Subcutaneous abdominal adipose tissue (tissue), 5 donors: ENCODE measurements at regions not wholly inside any gene's neighbourhood (a gene's known extent, or its start where the extent isn't known, plus 50 kb on each side); places are given as distances from the start of the nearest gene placed in this dataset.
"Not testable (repeated sequence)": the region's sequence is repeated elsewhere in the genome, so short reads cannot be mapped to it uniquely, and the experiment has no call there.

ENCODE experiments used
- H3K27ac ChIP-seq: one replicate; pipeline ENCODE4 v1.7.0; 2013; ENCODE audit warnings: low read depth, mild to moderate bottlenecking, inconsistent platforms, low read length, moderate library complexity
- H3K27me3 ChIP-seq, 5 donors: one replicate each; pipeline ENCODE4 v1.7.0; 2013; ENCODE audit warnings: low read length in 5 of 5, inconsistent platforms in 1 of 5; ENCODE audit not compliant: control insufficient read depth in 5 of 5, insufficient read depth in 4 of 5
- H3K36me3 ChIP-seq, 5 donors: one replicate each; pipeline ENCODE4 v1.7.0; 2013; ENCODE audit warnings: low read length in 5 of 5; ENCODE audit not compliant: control insufficient read depth in 5 of 5, insufficient read depth in 5 of 5
- H3K4me1 ChIP-seq, 5 donors: one replicate each; pipeline ENCODE4 v1.7.0; 2013; ENCODE audit warnings: low read length in 5 of 5, mild to moderate bottlenecking in 3 of 5, moderate library complexity in 1 of 5; ENCODE audit not compliant: control insufficient read depth in 5 of 5, insufficient read depth in 5 of 5
- H3K4me3 ChIP-seq, 5 donors: one replicate each; pipeline ENCODE4 v1.7.0; 2013; ENCODE audit warnings: low read length in 5 of 5, low read depth in 1 of 5
- H3K9ac ChIP-seq, 5 donors: one replicate each; pipeline ENCODE4 v1.7.0; 2013; ENCODE audit warnings: low read length in 5 of 5, mild to moderate bottlenecking in 4 of 5, moderate library complexity in 3 of 5
- H3K9me3 ChIP-seq, 5 donors: one replicate each; pipeline ENCODE4 v1.7.0; 2013; ENCODE audit warnings: low read length in 5 of 5; ENCODE audit not compliant: control insufficient read depth in 5 of 5
- donor health status: healthy.
- donor health status: healthy.
- donor health status: healthy.
- donor health status: healthy.
- donor health status: healthy.

DNA sequence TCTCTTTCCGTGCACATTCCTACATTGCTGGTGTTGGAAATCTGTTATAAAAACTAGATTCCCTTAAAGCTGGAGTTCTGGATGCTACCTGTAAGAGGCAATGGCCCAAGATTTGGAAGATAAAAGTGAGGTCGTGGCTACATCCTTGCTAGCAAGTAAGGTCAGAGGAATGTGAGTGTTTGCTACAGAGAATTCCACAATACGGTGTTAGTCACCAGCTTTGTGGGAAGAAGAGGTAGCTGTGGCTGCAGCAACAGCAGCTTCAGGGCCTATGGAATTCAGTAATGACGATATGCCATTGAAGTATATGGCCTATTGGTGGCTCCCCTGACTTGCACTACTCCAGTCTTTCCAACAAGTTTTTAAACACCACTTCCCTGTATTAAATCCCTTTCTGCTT lies 227.7 kb upstream of the TMEM260 start:
- H3K9me3 ChIP-seq, result peaks cover 0 to 8% (median 2%) of the 10 kb centered on the region in 5 donors
- H3K27me3 ChIP-seq, result no peaks in the 10 kb centered on the region
- no peaks in the 10 kb centered on the region for H3K36me3 ChIP-seq
- H3K4me1 ChIP-seq, result no peaks in the 10 kb centered on the region
- H3K27ac ChIP-seq, result no peak overlapping the region
- no peak overlapping the region for H3K4me3 ChIP-seq
- H3K9ac ChIP-seq, result no peak overlapping the region

DNA sequence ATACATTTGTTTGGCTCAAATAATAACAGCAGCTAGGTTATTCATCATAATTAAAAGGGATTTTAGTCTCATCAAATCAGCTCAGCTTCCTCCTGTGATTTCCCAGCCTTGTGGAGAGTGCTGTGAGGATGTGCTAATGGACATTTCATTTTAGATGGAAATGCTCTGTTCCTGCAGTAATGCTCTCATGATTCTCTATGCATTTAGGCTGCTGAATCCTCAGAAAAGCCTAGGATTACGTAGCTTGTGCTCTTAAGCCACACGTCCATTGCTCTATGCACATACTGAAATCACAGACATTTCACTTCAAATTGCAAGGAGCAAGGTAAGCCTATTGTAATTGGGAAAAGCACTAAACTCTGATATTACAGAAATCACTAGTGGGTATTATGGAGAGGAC lies 226.6 kb upstream of the TMEM260 start:
- no peak overlapping the region for H3K27ac ChIP-seq
- no peaks in the 10 kb centered on the region for H3K36me3 ChIP-seq
- H3K4me1 ChIP-seq, result no peaks in the 10 kb centered on the region
- no peaks in the 10 kb centered on the region for H3K27me3 ChIP-seq
- no peak overlapping the region for H3K4me3 ChIP-seq
- no peak overlapping the region for H3K9ac ChIP-seq
- H3K9me3 ChIP-seq, result peaks cover 0 to 8% (median 2%) of the 10 kb centered on the region in 5 donors

- Histone ChIP-seq H3K27me3 (no peaks in the 10 kb centered on the region), H3K4me1 (no peaks in the 10 kb centered on the region), H3K36me3 (no peaks in the 10 kb centered on the region), H3K9me3 (no peaks in the 10 kb centered on the region), H3K27ac (no peak overlapping the region), H3K9ac (no peak overlapping the region), H3K4me3 (no peak overlapping the region)
Measured at GRCh38 chr14:56357428-56357827, 222.2 kb upstream of the TMEM260 start.

- Histone ChIP-seq H3K36me3 (no peaks in the 10 kb centered on the region), H3K9me3 (no peaks in the 10 kb centered on the region), H3K4me3 (no peak overlapping the region), H3K27me3 (no peaks in the 10 kb centered on the region), H3K4me1 (no peaks in the 10 kb centered on the region), H3K9ac (no peak overlapping the region), H3K27ac (no peak overlapping the region)
Measured at GRCh38 chr14:56358275-56358674, 221.3 kb upstream of the TMEM260 start.

DNA sequence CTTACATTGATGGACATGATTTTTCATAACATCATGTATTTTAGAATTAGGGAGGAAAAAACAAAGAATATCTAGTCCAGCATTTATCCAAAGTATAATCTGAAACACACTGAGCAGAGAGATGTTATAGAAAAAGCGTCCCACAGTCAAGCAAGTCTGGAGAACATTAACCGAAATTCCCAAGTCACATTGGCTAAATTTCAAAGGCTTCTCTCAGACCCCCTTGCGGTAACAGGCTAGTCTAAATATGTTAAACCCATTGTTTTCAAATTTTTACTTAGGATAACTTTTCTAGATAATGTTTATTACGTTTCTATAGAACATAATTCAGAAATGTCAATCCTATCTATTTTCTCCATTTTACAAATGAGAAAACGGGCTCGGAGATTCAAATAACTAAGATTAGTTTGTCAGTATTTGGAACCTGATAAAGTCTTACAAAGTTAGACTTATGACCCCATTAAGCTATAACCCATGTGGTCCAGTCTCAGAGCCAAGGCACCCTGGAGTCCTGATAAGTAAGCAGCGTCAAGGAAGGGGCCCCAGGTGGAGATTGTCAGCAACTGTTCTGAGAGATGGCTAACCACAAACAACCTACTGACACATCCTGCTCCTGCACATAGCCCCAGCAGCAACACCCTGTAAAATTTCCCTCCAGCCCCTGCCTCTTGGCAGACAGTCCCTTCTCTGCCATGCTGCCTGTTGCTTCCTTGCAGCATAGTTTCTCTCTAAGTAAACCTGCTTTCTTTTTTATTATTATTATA lies 220.6 kb upstream of the TMEM260 start:
- Histone ChIP-seq H3K27ac (no peak overlapping the region), H3K27me3 (no peaks in the 10 kb centered on the region), H3K9ac (no peak overlapping the region), H3K4me3 (no peak overlapping the region), H3K4me1 (no peaks in the 10 kb centered on the region), H3K36me3 (no peaks in the 10 kb centered on the region), H3K9me3 (no peaks in the 10 kb centered on the region)

DNA sequence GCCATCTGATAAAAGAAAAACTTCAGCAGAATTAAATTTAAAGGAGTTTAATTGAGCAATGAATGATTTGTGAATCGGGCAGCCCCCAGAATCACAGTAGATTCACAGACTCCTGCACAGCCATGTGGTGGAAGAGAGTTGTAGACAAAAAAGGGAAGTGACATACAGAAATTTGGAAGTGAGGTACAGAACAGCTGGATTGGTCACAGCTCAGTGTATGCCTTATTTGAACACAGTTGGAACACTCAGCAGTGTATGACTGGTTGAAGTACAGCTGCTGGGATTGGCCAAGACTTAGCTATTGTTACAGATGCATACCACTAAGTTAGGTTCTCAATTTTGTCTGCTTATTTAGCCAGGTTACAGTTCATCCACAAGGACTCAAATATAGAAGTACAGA lies 213.9 kb upstream of the TMEM260 start:
- not testable (repeated sequence) for H3K4me3 ChIP-seq, H3K9me3 ChIP-seq, H3K27ac ChIP-seq, H3K27me3 ChIP-seq, H3K9ac ChIP-seq, H3K4me1 ChIP-seq, H3K36me3 ChIP-seq

DNA sequence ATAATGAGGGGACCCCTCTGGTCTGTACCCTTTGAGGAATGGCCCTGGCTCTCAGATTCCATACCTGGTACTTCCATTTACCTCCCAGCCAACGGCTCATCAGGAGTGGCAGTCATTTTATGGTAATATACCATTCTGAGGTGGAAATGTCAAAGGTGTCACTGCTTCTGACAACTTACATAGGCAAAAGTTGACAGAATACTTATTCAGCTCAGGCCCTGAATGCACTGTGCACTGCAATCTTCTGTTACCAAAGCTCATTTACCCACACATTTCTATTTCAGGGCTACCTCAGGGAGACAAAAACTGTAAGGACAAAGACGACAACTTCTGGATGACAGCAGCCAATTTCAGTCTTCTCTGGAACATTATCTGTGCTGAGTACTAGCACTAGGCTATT lies 212.2 kb upstream of the TMEM260 start:
- Histone ChIP-seq H3K4me1 (no peaks in the 10 kb centered on the region), H3K27ac (no peak overlapping the region), H3K9ac (no peak overlapping the region)

DNA sequence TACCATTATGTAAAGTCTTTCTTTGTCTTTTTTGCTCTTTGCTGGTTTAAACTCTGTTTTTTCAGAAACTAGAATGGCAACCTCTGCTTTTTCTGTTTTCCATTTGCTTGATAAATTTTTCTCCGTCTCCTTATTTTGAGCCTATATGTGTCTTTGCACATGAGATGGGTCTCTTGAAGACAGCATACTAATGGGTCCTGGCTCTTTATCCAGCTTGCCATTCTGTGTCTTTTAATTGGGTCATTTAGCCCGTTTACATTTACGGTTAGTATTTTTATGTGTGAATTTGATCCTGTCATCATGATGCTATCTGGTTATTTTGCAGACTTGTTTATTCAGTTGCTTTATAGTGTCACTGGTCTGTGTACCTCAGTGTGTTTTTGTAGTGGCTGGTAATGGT lies 207.9 kb upstream of the TMEM260 start:
- H3K4me3 ChIP-seq, result no peak overlapping the region
- H3K36me3 ChIP-seq, result no peaks in the 10 kb centered on the region
- H3K27me3 ChIP-seq, result no peaks in the 10 kb centered on the region
- H3K27ac ChIP-seq, result no peak overlapping the region
- no peaks in the 10 kb centered on the region for H3K4me1 ChIP-seq
- H3K9me3 ChIP-seq, result peaks cover 0 to 2% (median 0%) of the 10 kb centered on the region in 5 donors
- H3K9ac ChIP-seq, result no peak overlapping the region

More for the DNA sequence above, 212.2 kb upstream of the TMEM260 start:
- Histone ChIP-seq H3K36me3 (no peaks in the 10 kb centered on the region), H3K27me3 (no peaks in the 10 kb centered on the region), H3K9me3 (peaks cover 0 to 2% (median 0%) of the 10 kb centered on the region in 5 donors), H3K4me3 (no peak overlapping the region)

- Histone ChIP-seq H3K27ac (no peak overlapping the region), H3K9ac (no peak overlapping the region), H3K4me3 (no peak overlapping the region), H3K9me3 (peaks cover 0 to 2% (median 0%) of the 10 kb centered on the region in 5 donors), H3K27me3 (no peaks in the 10 kb centered on the region), H3K36me3 (no peaks in the 10 kb centered on the region), H3K4me1 (peaks cover 0 to 7% (median 0%) of the 10 kb centered on the region in 5 donors)
Measured at GRCh38 chr14:56374421-56374820, 205.2 kb upstream of the TMEM260 start.

- no peaks in the 10 kb centered on the region for H3K36me3 ChIP-seq
- H3K27ac ChIP-seq, result no peak overlapping the region
- H3K4me3 ChIP-seq, result no peak overlapping the region
Measured at GRCh38 chr14:56378046-56378445, 201.6 kb upstream of the TMEM260 start.

More at GRCh38 chr14:56378046-56378445, 201.6 kb upstream of the TMEM260 start:
- no peak overlapping the region for H3K9ac ChIP-seq
- no peaks in the 10 kb centered on the region for H3K27me3 ChIP-seq
- H3K4me1 ChIP-seq, result peaks cover 0 to 12% (median 0%) of the 10 kb centered on the region in 5 donors
- peaks cover 0 to 1% (median 0%) of the 10 kb centered on the region in 5 donors for H3K9me3 ChIP-seq
